ENCODE measurements at regions not wholly inside any gene's neighbourhood (a gene's known extent, or its start where the extent isn't known, plus 50 kb on each side); places are given as distances from the start of the nearest gene placed in this dataset.
"Not testable (repeated sequence)": the region's sequence is repeated elsewhere in the genome, so short reads cannot be mapped to it uniquely, and the experiment has no call there.

- Histone ChIP-seq H3K27ac (ENCODE audit: low read depth, low read length) (no peak overlapping the region), H3K4me2 (ENCODE audit: insufficient read depth, low read length) (no peak overlapping the region), H3K4me3 (ENCODE audit: insufficient read depth, low read length) (no peak overlapping the region), H3K4me1 (ENCODE audit: insufficient read depth, low read length) (no peaks in the 10 kb centered on the region), H3K36me3 (ENCODE audit: insufficient read depth, low read length) (no peaks in the 10 kb centered on the region), H3K9me3 (ENCODE audit: low read depth, low read length) (no peaks in the 10 kb centered on the region), H4K20me1 (ENCODE audit: insufficient read depth, low read length) (no peaks in the 10 kb centered on the region), H2AFZ (ENCODE audit: low read length) (no peak overlapping the region), H3K79me2 (ENCODE audit: insufficient read depth, low read length) (no peaks in the 10 kb centered on the region), H3K27me3 (ENCODE audit: insufficient read depth, low read length) (no peaks in the 10 kb centered on the region)
- no peak for DNase-seq (ENCODE audit: insufficient read length, low spot score, missing footprints)
- TF ChIP-seq CTCF (IDR thresholded peaks at IDR 0.05; ENCODE audit: extremely low read depth, low read depth, low read length), result no peak
Measured at GRCh38 chr6:51153109-51153508, 334.4 kb downstream of the TFAP2B start.

- not testable (repeated sequence) for H3K4me3 ChIP-seq (ENCODE audit: insufficient read depth, low read length); H4K20me1 ChIP-seq (ENCODE audit: insufficient read depth, low read length); H3K9me3 ChIP-seq (ENCODE audit: low read depth, low read length); H3K27me3 ChIP-seq (ENCODE audit: insufficient read depth, low read length); H3K27ac ChIP-seq (ENCODE audit: low read depth, low read length); H3K79me2 ChIP-seq (ENCODE audit: insufficient read depth, low read length); H3K4me1 ChIP-seq (ENCODE audit: insufficient read depth, low read length); H3K4me2 ChIP-seq (ENCODE audit: insufficient read depth, low read length); H2AFZ ChIP-seq (ENCODE audit: low read length); DNase-seq (ENCODE audit: insufficient read length, low spot score, missing footprints); H3K36me3 ChIP-seq (ENCODE audit: insufficient read depth, low read length)
Measured at GRCh38 chr6:51154925-51155324, 336.3 kb downstream of the TFAP2B start.

DNA sequence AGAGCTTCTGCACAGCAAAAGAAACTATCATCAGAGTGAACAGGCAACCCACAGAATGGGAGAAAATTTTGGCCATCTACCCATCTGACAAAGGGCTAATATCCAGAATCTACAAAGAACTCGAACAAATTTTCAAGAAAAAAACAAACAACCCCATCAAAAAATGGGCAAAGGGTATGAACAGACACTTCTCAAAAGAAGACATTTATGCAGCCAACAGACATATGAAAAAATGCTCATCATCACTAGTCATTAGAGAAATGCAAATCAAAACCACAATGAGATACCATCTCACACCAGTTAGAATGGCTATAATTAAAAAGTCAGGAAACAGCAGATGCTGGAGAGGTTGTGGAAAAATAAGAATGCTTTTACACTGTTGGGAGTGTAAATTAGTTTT lies 340.6 kb downstream of the TFAP2B start:
- not testable (repeated sequence) for H2AFZ ChIP-seq (ENCODE audit: low read length); H3K9me3 ChIP-seq (ENCODE audit: low read depth, low read length); H3K4me1 ChIP-seq (ENCODE audit: insufficient read depth, low read length); H4K20me1 ChIP-seq (ENCODE audit: insufficient read depth, low read length); H3K4me2 ChIP-seq (ENCODE audit: insufficient read depth, low read length); H3K4me3 ChIP-seq (ENCODE audit: insufficient read depth, low read length); H3K36me3 ChIP-seq (ENCODE audit: insufficient read depth, low read length); H3K27ac ChIP-seq (ENCODE audit: low read depth, low read length); DNase-seq (ENCODE audit: insufficient read length, low spot score, missing footprints); H3K27me3 ChIP-seq (ENCODE audit: insufficient read depth, low read length); H3K79me2 ChIP-seq (ENCODE audit: insufficient read depth, low read length)

GRCh38 chr6:51161752-51162151 lies 343.1 kb downstream of the TFAP2B start:
- Histone ChIP-seq H4K20me1 (ENCODE audit: insufficient read depth, low read length) (no peaks in the 10 kb centered on the region), H3K9me3 (ENCODE audit: low read depth, low read length) (peaks cover under 1% of the 10 kb centered on the region), H3K79me2 (ENCODE audit: insufficient read depth, low read length) (no peaks in the 10 kb centered on the region), H2AFZ (ENCODE audit: low read length) (no peak overlapping the region), H3K27me3 (ENCODE audit: insufficient read depth, low read length) (no peaks in the 10 kb centered on the region), H3K4me3 (ENCODE audit: insufficient read depth, low read length) (no peak overlapping the region), H3K36me3 (ENCODE audit: insufficient read depth, low read length) (no peaks in the 10 kb centered on the region), H3K4me1 (ENCODE audit: insufficient read depth, low read length) (no peaks in the 10 kb centered on the region), H3K4me2 (ENCODE audit: insufficient read depth, low read length) (no peak overlapping the region), H3K27ac (ENCODE audit: low read depth, low read length) (no peak overlapping the region)
- no peak for DNase-seq (ENCODE audit: insufficient read length, low spot score, missing footprints)
- no peak for TF ChIP-seq CTCF (IDR thresholded peaks at IDR 0.05; ENCODE audit: extremely low read depth, low read depth, low read length)

- no peaks in the 10 kb centered on the region for H4K20me1 ChIP-seq (ENCODE audit: insufficient read depth, low read length)
- TF ChIP-seq CTCF (IDR thresholded peaks at IDR 0.05; ENCODE audit: extremely low read depth, low read depth, low read length), result no peak
Measured at GRCh38 chr6:51163843-51164529, 345.3 kb downstream of the TFAP2B start.

More at GRCh38 chr6:51163843-51164529, 345.3 kb downstream of the TFAP2B start:
- H3K79me2 ChIP-seq (ENCODE audit: insufficient read depth, low read length), result no peaks in the 10 kb centered on the region
- H3K36me3 ChIP-seq (ENCODE audit: insufficient read depth, low read length), result no peaks in the 10 kb centered on the region
- H3K27me3 ChIP-seq (ENCODE audit: insufficient read depth, low read length), result no peaks in the 10 kb centered on the region
- no peak overlapping the region for H3K4me3 ChIP-seq (ENCODE audit: insufficient read depth, low read length)
- peaks cover 2% of the 10 kb centered on the region for H3K9me3 ChIP-seq (ENCODE audit: low read depth, low read length)
- no peak for DNase-seq (ENCODE audit: insufficient read length, low spot score, missing footprints)
- no peak overlapping the region for H3K4me2 ChIP-seq (ENCODE audit: insufficient read depth, low read length)
- H3K4me1 ChIP-seq (ENCODE audit: insufficient read depth, low read length), result no peaks in the 10 kb centered on the region
- no peak overlapping the region for H2AFZ ChIP-seq (ENCODE audit: low read length)
- no peak overlapping the region for H3K27ac ChIP-seq (ENCODE audit: low read depth, low read length)

All from osteoblast (primary cell).